ENCODE measurements at regions not wholly inside any gene's neighbourhood (a gene's known extent, or its start where the extent isn't known, plus 50 kb on each side); places are given as distances from the start of the nearest gene placed in this dataset.

DNA sequence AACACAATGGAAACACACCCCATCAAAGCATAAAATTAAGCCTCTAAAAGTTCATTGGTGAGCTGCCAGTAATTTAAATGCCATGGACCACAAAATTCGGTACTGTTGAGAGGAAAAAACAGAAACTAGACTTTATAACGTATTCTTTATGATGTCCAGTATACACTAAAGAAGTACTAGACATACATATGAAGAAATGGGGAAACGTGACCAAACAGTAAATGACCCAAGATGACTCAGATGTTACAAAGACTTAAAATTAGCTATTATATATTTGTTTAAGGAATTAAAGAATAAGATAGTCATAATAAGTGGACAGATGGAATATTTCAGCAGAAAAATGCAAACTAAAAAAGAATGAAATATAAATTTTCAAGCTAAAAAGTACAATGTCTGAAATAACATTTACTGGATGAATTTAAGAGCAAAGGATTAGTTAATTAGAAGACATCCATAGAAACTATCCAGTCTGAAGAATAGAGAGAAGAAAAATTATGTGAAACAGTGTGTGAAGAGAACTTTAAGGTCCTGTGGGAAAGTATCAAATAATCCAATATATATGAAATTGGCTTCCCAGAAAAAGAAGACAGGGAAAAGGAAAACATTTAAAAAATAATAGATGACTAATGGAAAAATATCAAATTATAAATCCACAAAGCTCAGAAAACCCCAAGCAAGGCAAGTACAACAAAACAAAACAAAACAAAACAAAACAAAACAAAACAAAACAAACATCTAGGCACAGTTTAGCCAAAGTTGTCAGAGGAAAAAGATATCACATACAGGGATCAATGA, 69.4 kb downstream of the SAMD9 start:
- intact Hi-C loops (cut with DNase I) = no loop called here
- Histone ChIP-seq H3K4me3 (replicated peaks in 1 of 3) (no peak overlapping the region), H3K36me3 (no peaks in the 10 kb centered on the region), H3K27me3 (no peaks in the 10 kb centered on the region), H3K9me3 (no peaks in the 10 kb centered on the region), H3K27ac (no peak overlapping the region), H3K4me1 (peaks cover 0 to 3% of the 10 kb centered on the region in 2 donors)
- TF ChIP-seq, protein P1, sequence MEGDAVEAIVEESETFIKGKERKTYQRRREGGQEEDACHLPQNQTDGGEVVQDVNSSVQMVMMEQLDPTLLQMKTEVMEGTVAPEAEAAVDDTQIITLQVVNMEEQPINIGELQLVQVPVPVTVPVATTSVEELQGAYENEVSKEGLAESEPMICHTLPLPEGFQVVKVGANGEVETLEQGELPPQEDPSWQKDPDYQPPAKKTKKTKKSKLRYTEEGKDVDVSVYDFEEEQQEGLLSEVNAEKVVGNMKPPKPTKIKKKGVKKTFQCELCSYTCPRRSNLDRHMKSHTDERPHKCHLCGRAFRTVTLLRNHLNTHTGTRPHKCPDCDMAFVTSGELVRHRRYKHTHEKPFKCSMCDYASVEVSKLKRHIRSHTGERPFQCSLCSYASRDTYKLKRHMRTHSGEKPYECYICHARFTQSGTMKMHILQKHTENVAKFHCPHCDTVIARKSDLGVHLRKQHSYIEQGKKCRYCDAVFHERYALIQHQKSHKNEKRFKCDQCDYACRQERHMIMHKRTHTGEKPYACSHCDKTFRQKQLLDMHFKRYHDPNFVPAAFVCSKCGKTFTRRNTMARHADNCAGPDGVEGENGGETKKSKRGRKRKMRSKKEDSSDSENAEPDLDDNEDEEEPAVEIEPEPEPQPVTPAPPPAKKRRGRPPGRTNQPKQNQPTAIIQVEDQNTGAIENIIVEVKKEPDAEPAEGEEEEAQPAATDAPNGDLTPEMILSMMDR (IDR thresholded peaks at IDR 0.05) = no peak
- no peak for TF ChIP-seq POLR2A (IDR thresholded peaks at IDR 0.05)
- no peak for DNase-seq
- 58 to 67% methylated on average over 3 of the region's 3 CpGs for whole genome bisulfite sequencing, 2 donors

- Histone ChIP-seq H3K36me3 (no peaks in the 10 kb centered on the region), H3K27ac (no peak overlapping the region), H3K9me3 (no peaks in the 10 kb centered on the region), H3K4me1 (peaks cover 0 to 4% of the 10 kb centered on the region in 2 donors), H3K27me3 (no peaks in the 10 kb centered on the region), H3K4me3 (replicated peaks in 1 of 3) (no peak overlapping the region)
- no peak for DNase-seq
- TF ChIP-seq POLR2A (IDR thresholded peaks at IDR 0.05) = no peak
- TF ChIP-seq, protein P1 (IDR thresholded peaks at IDR 0.05) = no peak
- WGBS, 2 donors = 89 to 97% methylated on average over 1 of the region's 1 CpG
- intact Hi-C loops (cut with DNase I) = no loop called here
Observed at GRCh38 chr7:93047514-93048099, 70.2 kb downstream of the SAMD9 start.

DNA sequence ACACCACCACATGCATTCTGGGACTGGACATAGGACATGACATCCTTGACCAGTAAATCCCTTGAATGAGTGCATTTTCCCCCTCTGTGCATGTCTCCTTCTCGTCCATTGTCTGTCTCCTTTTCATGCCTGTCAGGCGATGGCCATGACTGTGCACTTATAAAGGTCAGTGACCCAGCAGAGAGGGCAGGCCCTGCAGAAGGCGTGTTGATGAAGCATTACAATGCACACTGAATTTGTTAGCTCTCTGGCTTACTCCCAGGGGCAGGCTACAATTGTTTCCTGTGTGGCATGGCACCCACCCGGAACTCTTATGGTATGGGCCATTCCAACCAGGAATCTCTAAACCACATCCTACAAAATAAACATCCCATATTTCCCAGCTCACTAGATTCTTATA, 71.1 kb downstream of the SAMD9 start:
- TF ChIP-seq POLR2A (IDR thresholded peaks at IDR 0.05) = no peak
- TF ChIP-seq, protein P1 (IDR thresholded peaks at IDR 0.05) = no peak
- H3K27me3 ChIP-seq = no peaks in the 10 kb centered on the region
- no peak overlapping the region for H3K27ac ChIP-seq
- intact Hi-C loops (cut with DNase I) = no loop called here
- WGBS, 2 donors = 72 to 82% methylated on average over 4 of the region's 4 CpGs
- no peak for DNase-seq
- H3K4me3 ChIP-seq (replicated peaks in 1 of 3) = no peak overlapping the region
- H3K9me3 ChIP-seq = no peaks in the 10 kb centered on the region
- H3K4me1 ChIP-seq = peaks cover 0 to 4% of the 10 kb centered on the region in 2 donors
- H3K36me3 ChIP-seq = no peaks in the 10 kb centered on the region

GRCh38 chr7:93044147-93044810, 73.5 kb downstream of the SAMD9 start:
- TF ChIP-seq POLR2A (IDR thresholded peaks at IDR 0.05) = no peak
- TF ChIP-seq, protein P1 (IDR thresholded peaks at IDR 0.05) = no peak
- DNase-seq = no peak
- 83 to 86% methylated on average over 6 of the region's 6 CpGs for WGBS, 2 donors
- H3K4me1 ChIP-seq = peaks cover 0 to 4% of the 10 kb centered on the region in 2 donors
- H3K36me3 ChIP-seq = no peaks in the 10 kb centered on the region
- no peaks in the 10 kb centered on the region for H3K9me3 ChIP-seq
- H3K27ac ChIP-seq = no peak overlapping the region
- intact Hi-C loops (cut with DNase I) = no loop called here
- no peaks in the 10 kb centered on the region for H3K27me3 ChIP-seq
- no peak overlapping the region for H3K4me3 ChIP-seq (replicated peaks in 1 of 3)
